ENCODE measurements at regions not wholly inside any gene's neighbourhood (a gene's known extent, or its start where the extent isn't known, plus 50 kb on each side); places are given as distances from the start of the nearest gene placed in this dataset.
A peak's percentile ranks its signal among the peaks of the same experiment; 100 is the strongest.

GRCh38 chr10:105989995-105990394 lies 1174.5 kb downstream of the SORCS1 start:
- no peak overlapping the region for H3K4me2 ChIP-seq
- no peaks in the 10 kb centered on the region; the same call in 1 of the 2 replicates for H3K9me2 ChIP-seq (ENCODE audit: insufficient read depth)
- Mint-ChIP-seq H3K27me3 (ENCODE audit: insufficient read depth, low read depth, poor library complexity) (no peaks in the 10 kb centered on the region), H3K36me3 (ENCODE audit: low read depth) (no peaks in the 10 kb centered on the region), H3K9me3 (no peaks in the 10 kb centered on the region), H3K4me3 (no peak overlapping the region), H3K27ac (no peak overlapping the region), H3K4me1 (no peaks in the 10 kb centered on the region; the same call in 2 of the 3 replicates)
- H3K36me3 ChIP-seq (ENCODE audit: insufficient read depth), result no peaks in the 10 kb centered on the region
- ATAC-seq (no peak), DNase-seq (ENCODE audit: low spot score) (no peak)
- H3K4me1 ChIP-seq (ENCODE audit: insufficient read depth), result no peaks in the 10 kb centered on the region
- no peak overlapping the region for H3K27ac ChIP-seq (ENCODE audit: low read depth)
- H3F3A ChIP-seq (replicated peaks; ENCODE audit: low read depth), result no peaks in the 10 kb centered on the region
- H2AFZ ChIP-seq, result no peak overlapping the region
- H3K79me2 ChIP-seq (replicated peaks; ENCODE audit: insufficient read depth), result no peaks in the 10 kb centered on the region
- TF ChIP-seq NANOG (IDR thresholded peaks at IDR 0.05; ENCODE audit: borderline replicate concordance) (no peak), POLR2AphosphoS5 (IDR thresholded peaks at IDR 0.05; ENCODE audit: low read depth) (no peak), EZH2 (IDR thresholded peaks at IDR 0.05; ENCODE audit: low read depth, unreplicated experiment) (no peak), REST (IDR thresholded peaks at IDR 0.05; ENCODE audit: unreplicated experiment) (no peak), EZH2phosphoT487 (IDR thresholded peaks at IDR 0.05; ENCODE audit: unreplicated experiment) (no peak), CREB1 (CRISPR knock-in tag; IDR thresholded peaks at IDR 0.05; ENCODE audit: low read depth) (no peak)
- no peaks in the 10 kb centered on the region for H3K27me3 ChIP-seq (ENCODE audit: insufficient read depth)
- no peak overlapping the region for H3K4me3 ChIP-seq
- H4K20me1 ChIP-seq (replicated peaks; ENCODE audit: insufficient read depth), result no peaks in the 10 kb centered on the region

DNA sequence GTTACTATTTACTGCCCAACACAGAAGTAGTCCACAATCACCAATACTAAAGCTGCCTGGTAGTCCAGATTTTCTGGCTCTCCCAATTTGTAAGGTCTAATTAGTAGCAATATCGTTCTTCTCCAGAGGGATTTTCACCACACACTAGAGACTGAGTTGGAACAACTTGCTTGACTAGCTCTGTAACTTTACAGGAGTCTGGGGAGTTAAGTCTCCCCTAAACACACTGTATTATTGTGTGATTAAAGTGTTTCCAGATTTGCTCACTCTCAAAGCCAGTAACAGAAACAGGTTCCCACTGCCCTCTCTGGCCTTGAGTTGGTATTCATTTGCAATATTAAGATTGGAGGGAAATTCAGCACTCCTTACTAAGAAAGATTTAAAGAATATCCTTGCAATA lies 1175.7 kb downstream of the SORCS1 start:
- H3K9me2 ChIP-seq (ENCODE audit: insufficient read depth), result no peaks in the 10 kb centered on the region; the same call in 1 of the 2 replicates
- Mint-ChIP-seq H3K27ac (no peak overlapping the region), H3K9me3 (no peaks in the 10 kb centered on the region), H3K27me3 (ENCODE audit: insufficient read depth, low read depth, poor library complexity) (no peaks in the 10 kb centered on the region), H3K36me3 (ENCODE audit: low read depth) (no peaks in the 10 kb centered on the region), H3K4me3 (no peak overlapping the region), H3K4me1 (peaks cover 5% of the 10 kb centered on the region)
- no peak for DNase-seq (ENCODE audit: low spot score)
- H3K79me2 ChIP-seq (replicated peaks; ENCODE audit: insufficient read depth), result no peaks in the 10 kb centered on the region
- ATAC-seq, result no peak
- peak overlapping the region; percentile 18; the same call in 1 of the 2 replicates for H2AFZ ChIP-seq
- H3K27me3 ChIP-seq (ENCODE audit: insufficient read depth), result no peaks in the 10 kb centered on the region
- no peaks in the 10 kb centered on the region for H3F3A ChIP-seq (replicated peaks; ENCODE audit: low read depth)
- no peaks in the 10 kb centered on the region for H3K4me1 ChIP-seq (ENCODE audit: insufficient read depth)
- no peak overlapping the region for H3K27ac ChIP-seq (ENCODE audit: low read depth)
- H3K4me2 ChIP-seq, result no peak overlapping the region
- no peaks in the 10 kb centered on the region for H3K36me3 ChIP-seq (ENCODE audit: insufficient read depth)
- no peak overlapping the region for H3K4me3 ChIP-seq
- no peak for TF ChIP-seq POLR2AphosphoS5 (IDR thresholded peaks at IDR 0.05; ENCODE audit: low read depth)
- H4K20me1 ChIP-seq (replicated peaks; ENCODE audit: insufficient read depth), result no peaks in the 10 kb centered on the region

DNA sequence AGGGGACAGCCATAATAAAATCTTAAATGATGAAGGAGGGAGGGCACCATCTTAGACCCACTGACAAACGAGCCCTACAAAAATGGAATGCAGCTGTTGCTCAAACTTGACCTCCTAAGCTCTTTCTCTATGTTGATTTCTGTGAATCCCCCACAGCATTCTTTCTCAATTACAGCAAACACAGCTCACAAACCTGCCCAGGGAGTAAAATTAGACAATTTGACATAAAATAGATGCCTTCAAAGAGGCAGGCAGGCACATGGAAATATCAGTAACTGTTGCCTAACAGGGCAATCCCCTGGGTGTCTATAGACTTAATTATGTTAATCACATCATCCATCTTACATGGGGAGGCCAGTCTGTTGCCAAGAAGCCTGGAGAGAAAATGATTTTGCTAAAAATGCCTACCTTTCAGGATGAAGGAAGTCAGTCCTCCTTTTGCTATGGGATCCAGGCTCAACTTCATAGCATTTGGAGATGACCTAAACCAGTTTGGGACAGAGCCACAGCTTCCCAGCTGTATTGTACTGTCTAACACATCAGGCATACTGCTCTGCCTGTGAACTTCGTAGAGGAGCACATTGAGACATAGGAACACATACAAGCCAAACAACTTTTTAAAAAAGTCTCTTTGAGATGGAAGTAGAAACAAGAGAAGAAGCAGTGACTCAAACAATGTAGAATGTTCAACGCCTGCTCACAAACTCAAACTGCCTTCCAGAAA lies 1177.4 kb downstream of the SORCS1 start:
- no peak overlapping the region for H3K4me3 Mint-ChIP-seq
- no peak overlapping the region for H3K27ac ChIP-seq (ENCODE audit: low read depth)
- no peaks in the 10 kb centered on the region for H3K27me3 Mint-ChIP-seq (ENCODE audit: insufficient read depth, low read depth, poor library complexity)
- no peak overlapping the region for H3K27ac Mint-ChIP-seq
- no peaks in the 10 kb centered on the region for H3K36me3 Mint-ChIP-seq (ENCODE audit: low read depth)
- no peaks in the 10 kb centered on the region for H3K79me2 ChIP-seq (replicated peaks; ENCODE audit: insufficient read depth)
- no peaks in the 10 kb centered on the region for H3K27me3 ChIP-seq (ENCODE audit: insufficient read depth)
- no peaks in the 10 kb centered on the region for H3K9me3 Mint-ChIP-seq
- H4K20me1 ChIP-seq (replicated peaks; ENCODE audit: insufficient read depth), result no peaks in the 10 kb centered on the region
- no peaks in the 10 kb centered on the region; the same call in 1 of the 2 replicates for H3K9me2 ChIP-seq (ENCODE audit: insufficient read depth)
- H3F3A ChIP-seq (replicated peaks; ENCODE audit: low read depth), result no peaks in the 10 kb centered on the region
- TF ChIP-seq EZH2phosphoT487 (IDR thresholded peaks at IDR 0.05; ENCODE audit: unreplicated experiment), result no peak
- TF ChIP-seq STAT1 (IDR thresholded peaks at IDR 0.05; ENCODE audit: unreplicated experiment), result no peak
- no peak for TF ChIP-seq ETS1 (IDR thresholded peaks at IDR 0.05)
- TF ChIP-seq REST (IDR thresholded peaks at IDR 0.05; ENCODE audit: unreplicated experiment), result no peak
- TF ChIP-seq EZH2 (IDR thresholded peaks at IDR 0.05; ENCODE audit: low read depth, unreplicated experiment), result no peak
- no peak for TF ChIP-seq JUNB (IDR thresholded peaks at IDR 0.05; ENCODE audit: unreplicated experiment)
- no peak for TF ChIP-seq ZNF114 (CRISPR knock-in tag; IDR thresholded peaks at IDR 0.05)
- no peaks in the 10 kb centered on the region for H3K36me3 ChIP-seq (ENCODE audit: insufficient read depth)
- H3K4me1 Mint-ChIP-seq, result peaks cover 5% of the 10 kb centered on the region
- no peak overlapping the region for H2AFZ ChIP-seq
- no peaks in the 10 kb centered on the region for H3K4me1 ChIP-seq (ENCODE audit: insufficient read depth)
- H3K4me3 ChIP-seq, result no peak overlapping the region
- ATAC-seq (no peak), DNase-seq (ENCODE audit: low spot score) (no peak)
- no peak overlapping the region for H3K4me2 ChIP-seq

Measured in GM23338 (cell line).